Hematopoietic multipotent progenitor cell treated with erythropoietin and hydrocortisone succinate and interleukin-3 and kit ligand, for 15 days (in vitro differentiated cells): ENCODE measurements at regions not wholly inside any gene's neighbourhood (a gene's known extent, or its start where the extent isn't known, plus 50 kb on each side); places are given as distances from the start of the nearest gene placed in this dataset.

Source experiments
- DNase-seq: peaks from one replicate; pipeline ENCODE4 v3.0.0-alpha.2; 2015; ENCODE audit warnings: low spot score

DNA sequence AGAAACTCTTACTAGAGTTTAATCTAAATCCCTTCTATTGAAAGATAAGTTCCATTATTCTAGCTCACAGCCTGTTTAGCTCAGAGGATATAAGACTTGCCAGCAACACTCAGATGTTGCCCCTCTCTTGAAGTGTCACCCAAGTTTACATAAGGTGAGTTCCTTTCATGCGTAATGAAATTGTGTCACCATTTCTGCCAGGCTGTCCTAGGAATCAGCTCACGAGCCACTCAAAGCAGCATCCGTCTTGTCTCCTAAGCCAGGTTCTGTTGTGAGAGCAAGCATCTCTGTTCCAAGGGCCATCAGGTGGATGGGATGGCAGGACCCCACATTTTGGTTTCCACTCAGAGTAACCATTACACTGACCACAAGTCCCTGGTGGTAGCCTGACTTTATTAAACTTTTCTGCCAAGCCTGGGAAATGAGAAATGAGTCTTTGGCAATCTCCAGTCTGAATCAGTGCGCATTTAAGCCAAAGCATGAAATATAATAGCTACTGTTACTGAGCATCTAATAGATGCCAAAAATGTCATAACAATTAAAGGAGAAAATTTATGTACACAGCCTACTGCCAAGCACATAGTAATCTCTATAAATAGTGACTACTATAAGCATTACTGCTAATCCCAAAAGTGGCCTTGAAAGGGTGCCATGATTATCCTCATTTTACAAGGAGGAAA lies 179.6 kb upstream of the MIR17HG start:
- no peak for DNase-seq

GRCh38 chr13:91168386-91168711 lies 179.1 kb upstream of the MIR17HG start:
- DNase-seq: no peak

DNA sequence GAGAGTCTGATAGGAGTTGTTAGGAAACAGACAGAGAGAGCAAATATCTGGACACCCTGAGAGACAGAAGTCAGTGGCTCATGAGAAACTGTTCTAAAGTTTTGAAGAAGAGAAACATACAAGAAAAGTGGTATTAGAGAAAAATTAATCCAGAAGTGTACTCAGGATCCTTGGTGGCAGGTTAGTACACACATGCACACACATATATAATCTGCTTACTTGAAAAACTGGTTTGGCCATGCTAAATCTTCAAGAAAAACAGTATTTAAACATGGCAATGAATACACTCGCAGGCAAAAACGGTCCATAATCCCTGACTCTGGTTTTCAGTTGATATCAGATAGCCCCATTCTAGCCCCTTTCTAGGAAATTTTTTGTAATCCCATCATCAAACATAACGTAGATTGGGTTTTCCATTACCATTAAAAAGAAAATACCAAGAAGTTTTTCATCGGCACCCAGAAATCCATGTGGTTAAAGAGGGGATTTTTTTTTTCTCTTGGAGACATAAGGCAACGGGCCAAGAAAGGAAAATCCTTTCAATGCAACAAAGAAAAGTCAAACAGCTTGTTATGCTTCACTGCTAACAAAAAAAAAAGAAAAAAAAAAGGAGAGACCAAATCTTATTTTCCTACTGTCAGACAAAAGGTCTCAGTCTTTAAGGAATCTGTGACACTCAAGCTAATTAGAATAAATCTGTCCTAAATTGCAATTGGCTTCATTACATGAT lies 178.0 kb upstream of the MIR17HG start:
- no peak for DNase-seq

DNA sequence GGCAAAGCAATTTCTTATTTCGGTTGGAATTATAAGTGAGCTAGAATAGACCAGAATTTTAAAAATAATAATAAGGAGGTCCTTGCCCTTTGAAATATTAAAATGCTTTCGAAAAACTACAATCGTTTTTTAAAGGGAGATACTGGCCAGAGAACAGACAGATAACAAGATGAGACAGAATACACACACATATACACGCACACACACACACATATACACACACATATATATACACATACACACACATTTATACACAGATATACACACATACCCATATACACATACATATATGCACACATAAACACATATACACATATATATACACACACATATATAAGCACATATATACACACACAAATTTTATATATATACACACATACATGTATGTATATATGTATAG lies 175.3 kb upstream of the MIR17HG start:
- no peak for DNase-seq

GRCh38 chr13:91174886-91175501 lies 172.5 kb upstream of the MIR17HG start:
- no peak for DNase-seq

DNA sequence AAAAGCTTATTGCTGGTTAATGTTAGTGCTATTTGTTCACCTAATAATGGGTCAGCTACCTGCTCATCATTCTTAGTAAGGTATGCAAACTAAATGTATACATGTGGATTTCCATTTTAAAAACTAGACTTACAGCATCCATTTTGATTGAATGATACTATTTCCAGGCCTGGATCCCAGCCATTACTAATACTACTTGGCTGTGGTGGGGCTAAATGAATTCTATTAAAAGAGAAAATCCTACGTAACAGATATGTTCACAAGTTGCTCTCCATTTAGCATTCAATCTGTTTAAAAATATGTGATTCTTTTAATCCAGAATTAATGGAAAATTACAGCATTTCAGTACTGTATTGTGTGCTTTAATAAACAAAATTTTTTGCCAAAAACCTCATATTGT lies 169.4 kb upstream of the MIR17HG start:
- no peak for DNase-seq

- no peak for DNase-seq
These were observed 165.6 kb upstream of the MIR17HG start for GRCh38 chr13:91181892-91182291.

DNA sequence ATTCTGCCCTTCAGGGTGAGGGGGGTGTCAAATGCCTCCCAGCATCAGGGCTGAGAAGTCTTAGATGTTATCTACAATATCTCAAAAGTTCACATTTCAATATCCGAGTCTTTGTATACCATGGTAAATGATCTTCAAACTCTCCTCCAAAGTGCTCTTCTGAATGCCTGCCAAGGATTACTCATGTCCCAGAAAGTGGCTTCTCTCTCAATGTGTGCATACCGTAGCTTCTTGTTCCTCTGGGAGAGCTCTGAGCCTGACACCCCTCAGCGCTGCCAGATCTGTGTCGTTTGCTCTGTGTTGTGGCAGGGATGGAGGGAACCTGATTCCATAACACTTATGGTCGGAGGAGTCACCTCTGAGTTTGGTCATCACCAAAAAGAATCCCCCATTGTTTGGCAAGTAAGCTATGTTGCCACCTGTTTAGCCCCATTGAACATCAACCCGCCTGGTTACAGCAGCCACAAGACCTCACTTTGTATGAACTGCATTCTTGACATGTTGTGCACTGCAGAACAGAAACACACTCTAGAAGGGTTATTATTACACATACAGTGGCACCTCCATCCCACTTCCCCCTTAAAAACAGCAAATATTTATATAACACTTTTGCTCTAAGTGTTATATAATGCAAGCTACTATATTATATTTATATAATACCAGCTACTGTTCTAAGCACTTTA lies 163.1 kb upstream of the MIR17HG start:
- no peak for DNase-seq

DNA sequence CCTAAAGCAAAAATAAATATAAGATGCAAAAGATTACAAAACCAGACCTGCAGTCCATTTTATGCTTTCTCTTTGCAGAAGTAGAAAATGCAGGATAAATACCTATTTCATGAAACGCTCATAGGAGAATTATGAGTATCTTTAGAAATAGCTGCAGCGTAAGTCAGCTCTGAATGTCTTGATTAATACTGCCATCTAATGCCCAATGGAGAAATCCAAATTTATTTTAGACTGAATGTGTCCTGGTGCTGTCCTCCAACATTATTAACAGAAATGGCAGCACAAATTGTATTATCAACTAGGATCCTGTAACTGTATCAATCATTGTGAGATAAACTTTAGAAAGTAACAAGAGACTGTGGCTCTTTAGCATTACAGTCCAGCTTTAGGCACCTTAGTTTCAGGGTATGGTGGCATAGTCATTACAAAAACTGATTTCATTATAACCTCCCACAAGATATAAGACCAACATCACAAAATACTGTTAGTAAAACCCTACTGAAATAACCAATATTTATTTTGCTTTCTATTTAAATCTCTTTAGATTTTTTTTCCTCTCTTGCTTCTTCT lies 162.1 kb upstream of the MIR17HG start:
- DNase-seq: no peak

- DNase-seq: no peak
These were observed 160.0 kb upstream of the MIR17HG start for GRCh38 chr13:91187522-91187921.

GRCh38 chr13:91189506-91189905 lies 158.0 kb upstream of the MIR17HG start:
- no peak for DNase-seq

- DNase-seq: no peak
These were observed 154.1 kb upstream of the MIR17HG start for GRCh38 chr13:91193358-91193757.

DNA sequence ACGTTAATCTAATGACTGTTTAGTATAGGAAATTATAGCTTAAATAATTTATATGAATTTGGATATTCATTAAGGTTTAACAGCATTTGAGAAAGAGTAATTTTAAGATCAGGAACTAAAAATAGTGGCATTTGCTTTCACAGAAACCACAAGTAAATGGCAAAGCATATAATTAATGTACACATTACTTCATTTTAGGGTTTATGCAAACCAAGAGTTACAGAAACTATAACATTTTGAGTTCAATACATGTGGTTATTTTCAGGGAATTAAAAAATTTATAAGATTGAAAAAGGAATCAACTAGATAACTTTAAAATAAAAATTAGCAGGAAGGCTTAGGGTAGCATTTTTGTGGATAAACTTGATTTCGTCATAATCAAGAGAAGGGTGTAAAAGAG lies 151.7 kb upstream of the MIR17HG start:
- DNase-seq: no peak

- no peak for DNase-seq
These were observed 150.5 kb upstream of the MIR17HG start for GRCh38 chr13:91196958-91197357.

DNA sequence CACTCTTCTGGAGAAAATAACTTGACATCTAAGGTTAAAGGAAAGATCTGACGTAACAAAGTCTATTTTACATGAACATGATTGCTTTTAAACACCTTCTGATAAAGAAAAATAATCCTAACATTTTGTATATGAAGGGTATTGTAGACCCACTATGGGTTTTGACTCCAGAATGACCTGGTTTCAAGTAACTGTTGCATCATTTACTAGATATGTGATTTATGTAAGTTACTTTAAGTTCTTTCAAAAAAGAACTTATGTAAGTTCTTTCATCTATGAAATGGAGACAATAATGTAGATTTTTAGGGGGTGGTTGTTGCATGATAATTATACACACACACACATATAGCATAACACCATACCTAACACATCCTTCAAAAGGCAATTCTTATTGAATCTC lies 147.6 kb upstream of the MIR17HG start:
- DNase-seq: no peak

- DNase-seq: no peak
These were observed 147.0 kb upstream of the MIR17HG start for GRCh38 chr13:91200486-91200885.

DNA sequence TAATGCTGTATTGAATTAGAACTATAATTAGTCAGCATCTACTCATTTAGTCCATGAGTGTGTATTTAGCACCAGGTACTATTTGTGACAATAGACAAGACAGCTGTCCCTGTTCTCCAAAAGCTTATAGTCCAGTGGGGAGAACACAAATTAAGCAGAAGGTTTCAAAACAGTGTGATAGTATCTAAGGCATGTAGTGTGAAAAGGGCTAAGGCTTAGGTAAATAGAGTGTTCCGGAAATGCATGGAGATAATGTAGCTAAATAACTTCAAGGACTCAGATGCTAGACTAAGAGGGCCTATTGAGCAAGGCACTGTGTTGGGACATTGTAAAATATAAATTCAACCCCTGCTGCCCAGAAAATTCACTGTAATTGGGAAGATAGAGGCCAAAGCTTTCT lies 144.1 kb upstream of the MIR17HG start:
- no peak for DNase-seq

- DNase-seq: no peak
These were observed 140.2 kb upstream of the MIR17HG start for GRCh38 chr13:91207261-91207660.

DNA sequence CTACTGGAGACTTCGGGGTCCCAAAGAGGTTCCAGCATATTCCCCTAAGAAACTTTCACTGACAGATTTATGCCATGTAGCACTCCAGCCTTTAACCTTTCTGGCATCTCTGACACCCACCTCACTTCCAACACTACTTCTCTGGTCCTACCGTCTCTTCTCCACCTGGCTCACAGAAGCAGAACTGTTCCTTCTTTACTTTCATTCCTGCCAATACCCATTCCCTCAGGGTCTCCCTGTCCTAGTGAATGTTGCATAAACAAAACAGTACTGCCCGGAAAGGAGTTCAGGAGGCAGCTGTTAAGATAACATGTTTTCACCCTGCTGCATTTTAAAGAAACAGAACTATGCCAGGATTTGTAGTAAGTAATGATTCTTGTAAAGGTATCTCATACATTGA lies 136.0 kb upstream of the MIR17HG start:
- DNase-seq: no peak

- no peak for DNase-seq
These were observed 135.3 kb upstream of the MIR17HG start for GRCh38 chr13:91212231-91212630.

DNA sequence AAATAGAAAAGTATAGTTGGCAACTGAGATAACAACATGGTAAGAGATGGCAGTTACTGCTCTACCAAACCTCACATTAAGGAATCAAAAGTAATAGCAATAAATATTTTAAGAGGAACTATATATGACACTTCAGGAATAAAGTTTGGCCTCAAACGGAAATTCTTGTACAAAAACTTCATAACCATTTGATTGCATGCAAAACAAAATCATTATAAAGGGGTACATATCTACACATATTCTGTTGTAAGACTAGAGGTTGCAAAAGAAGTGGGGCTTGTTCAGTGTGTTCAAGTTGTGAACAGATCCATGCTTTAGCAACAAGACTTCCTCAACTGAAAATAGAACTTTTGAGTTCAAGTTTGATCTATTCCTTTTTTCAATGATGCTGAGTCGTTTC lies 133.5 kb upstream of the MIR17HG start:
- DNase-seq: no peak

- no peak for DNase-seq
These were observed 130.4 kb upstream of the MIR17HG start for GRCh38 chr13:91216928-91217700.
